H9 (cell line): ENCODE measurements at regions not wholly inside any gene's neighbourhood (a gene's known extent, or its start where the extent isn't known, plus 50 kb on each side); places are given as distances from the start of the nearest gene placed in this dataset.

ENCODE experiments used
- DNase-seq: peaks from one replicate; pipeline ENCODE4 v3.0.0-alpha.2; 2017
- H2AFZ ChIP-seq: one replicate; pipeline ENCODE4 v1.6.1; 2013; ENCODE audit warnings: mild to moderate bottlenecking, low read length, control low read depth, moderate library complexity
- H2AK5ac ChIP-seq: 2 replicates; pipeline ENCODE4 v1.6.1; 2013; ENCODE audit warnings: low read length, control low read depth, mixed read lengths; ENCODE audit not compliant: insufficient read length
- H2BK120ac ChIP-seq: one replicate; pipeline ENCODE4 v1.6.1; 2013; ENCODE audit warnings: low read depth, mild to moderate bottlenecking, low read length, control low read depth, inconsistent platforms; ENCODE audit not compliant: poor library complexity, severe bottlenecking
- H2BK12ac ChIP-seq: 2 replicates; pipeline ENCODE4 v1.6.1; 2013; ENCODE audit warnings: low read length, control low read depth, mixed read lengths, low read depth; ENCODE audit not compliant: insufficient read length
- H2BK15ac ChIP-seq: 2 replicates; pipeline ENCODE4 v1.6.1; 2013; ENCODE audit warnings: low read depth, low read length, control low read depth
- H2BK20ac ChIP-seq: one replicate; pipeline ENCODE4 v1.6.1; 2013; ENCODE audit warnings: low read depth, mild to moderate bottlenecking, low read length, control low read depth, inconsistent platforms; ENCODE audit not compliant: poor library complexity, severe bottlenecking
- H2BK5ac ChIP-seq: 2 replicates; pipeline ENCODE4 v1.6.1; 2013; ENCODE audit warnings: low read length, control low read depth, mixed read lengths; ENCODE audit not compliant: insufficient read length
- H3K14ac ChIP-seq: 2 replicates; pipeline ENCODE4 v1.6.1; 2013; ENCODE audit warnings: low read length, control low read depth; ENCODE audit not compliant: insufficient read depth
- H3K18ac ChIP-seq: 2 replicates; pipeline ENCODE4 v1.6.1; 2013; ENCODE audit warnings: low read depth, mild to moderate bottlenecking, mixed read lengths, low read length, control low read depth; ENCODE audit not compliant: insufficient read length
- H3K23ac ChIP-seq: 2 replicates; pipeline ENCODE4 v1.6.1; 2013; ENCODE audit warnings: low read length, control low read depth, mixed read lengths, low read depth; ENCODE audit not compliant: insufficient read length
- H3K23me2 ChIP-seq: 2 replicates; pipeline ENCODE4 v1.6.1; 2013; ENCODE audit warnings: low read depth, mild to moderate bottlenecking, mixed read lengths, low read length, control low read depth; ENCODE audit not compliant: insufficient read length, poor library complexity, severe bottlenecking
- H3K27ac ChIP-seq: 2 replicates; pipeline ENCODE4 v1.5.1; 2013; ENCODE audit warnings: low read length, control low read depth, mixed read lengths, low read depth; ENCODE audit not compliant: insufficient read length
- H3K27me3 ChIP-seq: 2 replicates; pipeline ENCODE4 v1.6.1; 2013; ENCODE audit warnings: low read length, control low read depth, inconsistent platforms; ENCODE audit not compliant: insufficient read depth
- H3K4ac ChIP-seq: 2 replicates; pipeline ENCODE4 v1.6.1; 2013; ENCODE audit warnings: low read depth, mild to moderate bottlenecking, control low read depth, inconsistent platforms, low read length, moderate library complexity
- H3K4me1 ChIP-seq: 2 replicates; pipeline ENCODE4 v1.6.1; 2013; ENCODE audit warnings: low read length, control low read depth, inconsistent platforms; ENCODE audit not compliant: insufficient read depth
- H3K4me2 ChIP-seq: 2 replicates; pipeline ENCODE4 v1.6.1; 2013; ENCODE audit warnings: low read length, control low read depth, mixed read lengths; ENCODE audit not compliant: insufficient read length, insufficient read depth
- H3K56ac ChIP-seq: 2 replicates; pipeline ENCODE4 v1.6.1; 2013; ENCODE audit warnings: low read depth, mild to moderate bottlenecking, mixed read lengths, low read length, control low read depth; ENCODE audit not compliant: insufficient read length
- H3K79me1 ChIP-seq: 2 replicates; pipeline ENCODE4 v1.6.1; 2013; ENCODE audit warnings: low read depth, mild to moderate bottlenecking, moderate library complexity, low read length, control low read depth, inconsistent platforms; ENCODE audit not compliant: insufficient read depth, poor library complexity, severe bottlenecking
- H3K79me2 ChIP-seq: 2 replicates; pipeline ENCODE4 v1.6.1; 2013; ENCODE audit warnings: low read length, control low read depth, inconsistent platforms; ENCODE audit not compliant: insufficient read depth
- H3K9ac ChIP-seq: 2 replicates; pipeline ENCODE4 v1.6.1; 2013; ENCODE audit warnings: low read length, control low read depth, mixed read lengths; ENCODE audit not compliant: insufficient read length; ENCODE audit errors: extremely low read depth
- H3K9me3 ChIP-seq: one replicate; pipeline ENCODE4 v1.6.1; 2013; ENCODE audit warnings: low read depth, low read length, inconsistent platforms; ENCODE audit not compliant: control insufficient read depth
- H3T11ph ChIP-seq: one replicate; pipeline ENCODE4 v1.6.1; 2013; ENCODE audit warnings: mild to moderate bottlenecking, low read length, control low read depth, inconsistent platforms
- H4K20me1 ChIP-seq: one replicate; pipeline ENCODE4 v1.6.1; 2013; ENCODE audit not compliant: control insufficient read depth, insufficient read length, insufficient read depth
- H4K5ac ChIP-seq: 2 replicates; pipeline ENCODE4 v1.6.1; 2013; ENCODE audit warnings: low read depth, mild to moderate bottlenecking, mixed read lengths, low read length, control low read depth; ENCODE audit not compliant: insufficient read length
- H4K8ac ChIP-seq: replicated peaks from 2 replicates; pipeline ENCODE4 v1.6.1; 2013; ENCODE audit warnings: low read length, control low read depth, mixed read lengths, low read depth; ENCODE audit not compliant: insufficient read length
- H4K91ac ChIP-seq: 2 replicates; pipeline ENCODE4 v1.6.1; 2013; ENCODE audit warnings: low read depth, mild to moderate bottlenecking, moderate library complexity, mixed read lengths, low read length, control low read depth; ENCODE audit not compliant: insufficient read length
- H3K27ac Mint-ChIP-seq, 3 experiments: 2 replicates in 2 of 3; 3 replicates in 1 of 3; pipeline ENCODE4 v1.8.0; 2020 to 2021; ENCODE audit warnings: mixed read lengths in 3 of 3, mild to moderate bottlenecking in 1 of 3, moderate library complexity in 1 of 3
- H3K27me3 Mint-ChIP-seq: 2 replicates; pipeline ENCODE4 v1.8.0; 2021; ENCODE audit warnings: low read depth, mild to moderate bottlenecking, moderate library complexity, mixed read lengths
- H3K36me3 Mint-ChIP-seq, 3 experiments: 2 replicates in 2 of 3; 3 replicates in 1 of 3; pipeline ENCODE4 v1.8.0; 2020 to 2021; ENCODE audit warnings: low read depth in 3 of 3, mixed read lengths in 3 of 3; ENCODE audit not compliant: insufficient read depth in 1 of 3
- H3K4me1 Mint-ChIP-seq, 2 experiments: 2 replicates each; pipeline ENCODE4 v1.8.0; 2020; ENCODE audit warnings: mixed read lengths in 2 of 2
- H3K4me3 Mint-ChIP-seq, 2 experiments: 2 replicates in 1 of 2; 3 replicates in 1 of 2; pipeline ENCODE4 v1.8.0; 2020 to 2021; ENCODE audit warnings: mild to moderate bottlenecking in 2 of 2, mixed read lengths in 2 of 2, moderate library complexity in 1 of 2
- H3K9me3 Mint-ChIP-seq, 2 experiments: 2 replicates in 1 of 2; 3 replicates in 1 of 2; pipeline ENCODE4 v1.8.0; 2020; ENCODE audit warnings: mild to moderate bottlenecking in 2 of 2, mixed read lengths in 2 of 2, moderate library complexity in 1 of 2
- CTCF ChIP-seq: fragments of 200-600 bp; sonication (generic); conservative IDR thresholded peaks from 3 replicates; pipeline ENCODE4 v1.8.0; 2021; ENCODE audit warnings: antibody characterized with exemption, mild to moderate bottlenecking
- WGBS: extraction: QIAGEN DNeasy Blood & Tissue Kit; methylation state at CpG from one replicate; pipeline ENCODE4 v1.1.7; 2013; ENCODE audit warnings: missing lambda C conversion rate, low lambda C conversion rate, mixed read lengths; ENCODE audit not compliant: insufficient read length; ENCODE audit errors: extremely low coverage; 5-methylcytosine and 5-hydroxymethylcytosine counted together

GRCh38 chr11:127425281-127425680 is 424.7 kb upstream of the KIRREL3 start:
- no peaks in the 10 kb centered on the region for H3K9me3 ChIP-seq
- no peak overlapping the region for H3K18ac ChIP-seq
- H4K20me1 ChIP-seq = no peaks in the 10 kb centered on the region
- no peak overlapping the region for H3K4ac ChIP-seq
- no peak overlapping the region for H4K91ac ChIP-seq
- no peaks in the 10 kb centered on the region for H3K27me3 ChIP-seq
- no peak overlapping the region for H3K4me3 Mint-ChIP-seq
- no peaks in the 10 kb centered on the region for H3K79me1 ChIP-seq
- H3K27ac ChIP-seq = no peak overlapping the region
- H4K8ac ChIP-seq = no peak overlapping the region
- H4K5ac ChIP-seq = no peak overlapping the region
- no peak overlapping the region for H3K23ac ChIP-seq
- no peak overlapping the region for H2AFZ ChIP-seq
- H3K27me3 Mint-ChIP-seq = no peaks in the 10 kb centered on the region; the same call in 1 of the 2 replicates
- no peak overlapping the region for H3K4me2 ChIP-seq
- H3K9ac ChIP-seq = no peak overlapping the region
- no peak for TF ChIP-seq CTCF
- no peak overlapping the region for H2BK20ac ChIP-seq
- no peak for DNase-seq
- no peaks in the 10 kb centered on the region for H3K36me3 Mint-ChIP-seq
- H2AK5ac ChIP-seq = no peak overlapping the region
- H3K14ac ChIP-seq = no peak overlapping the region
- no peak overlapping the region for H2BK15ac ChIP-seq
- no peaks in the 10 kb centered on the region for H3K4me1 Mint-ChIP-seq
- H3K9me3 Mint-ChIP-seq = no peaks in the 10 kb centered on the region
- H3K56ac ChIP-seq = no peak overlapping the region
- no peaks in the 10 kb centered on the region for H3K23me2 ChIP-seq
- H2BK12ac ChIP-seq = no peak overlapping the region
- no peaks in the 10 kb centered on the region for H3K4me1 ChIP-seq
- no peak overlapping the region for H3T11ph ChIP-seq
- H2BK5ac ChIP-seq = no peak overlapping the region
- no CpG with 5 or more reads among the region's 3 CpGs for WGBS
- no peak overlapping the region for H2BK120ac ChIP-seq
- H3K27ac Mint-ChIP-seq = no peak overlapping the region
- H3K79me2 ChIP-seq = no peaks in the 10 kb centered on the region
